Ishikawa (cell line): ENCODE measurements at regions not wholly inside any gene's neighbourhood (a gene's known extent, or its start where the extent isn't known, plus 50 kb on each side); places are given as distances from the start of the nearest gene placed in this dataset.

Experiments
- CEBPB ChIP-seq: IDR thresholded peaks from 2 replicates; pipeline ENCODE4 v1.6.1; 2012
- REST ChIP-seq: IDR thresholded peaks from 2 replicates; pipeline ENCODE4 v1.6.1; 2012; ENCODE audit warnings: low read depth, mild to moderate bottlenecking

DNA sequence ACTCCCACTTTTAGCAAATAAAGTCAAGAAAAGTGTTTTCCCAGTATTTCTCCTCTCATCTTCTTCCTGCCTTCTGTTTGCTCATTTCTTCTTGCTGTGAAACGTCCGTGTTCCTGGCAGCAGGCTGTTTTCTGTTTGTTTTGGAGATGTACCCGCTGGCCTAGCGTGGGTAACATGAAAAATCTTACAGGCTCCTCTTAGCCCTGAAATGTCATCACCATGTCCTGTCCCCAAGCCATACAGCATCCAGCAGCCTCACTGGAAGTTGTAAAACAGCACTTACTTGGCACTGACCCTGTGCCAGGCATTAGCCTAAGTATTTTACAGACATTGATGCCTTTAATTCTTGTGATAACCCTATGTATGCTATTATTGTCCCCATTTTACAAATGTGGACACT, 371.1 kb downstream of the FOXA2 start:
- TF ChIP-seq REST (no peak), CEBPB (no peak)
